D721Med (cell line): ENCODE measurements at regions not wholly inside any gene's neighbourhood (a gene's known extent, or its start where the extent isn't known, plus 50 kb on each side); places are given as distances from the start of the nearest gene placed in this dataset.

Experiments
- DNase-seq: peaks from one replicate; pipeline ENCODE4 v3.0.0; 2011; ENCODE audit warnings: low spot score; ENCODE audit not compliant: insufficient read length
- FAIRE-seq: peaks from 2 replicates; lab custom pipeline; 2011; peaks lifted over from hg19 to GRCh38; lab: Jason Lieb, UNC
- CTCF ChIP-seq: IDR thresholded peaks from 2 replicates; pipeline ENCODE4 v1.5.1; 2012; ENCODE audit warnings: mild to moderate bottlenecking, control low read depth; ENCODE audit not compliant: insufficient read depth; ENCODE audit errors: missing control alignments

- no peak for FAIRE-seq
- no peak for TF ChIP-seq CTCF
- no peak for DNase-seq
Observed at GRCh38 chr12:124512667-124513296, 54.6 kb downstream of the NCOR2 start.

DNA sequence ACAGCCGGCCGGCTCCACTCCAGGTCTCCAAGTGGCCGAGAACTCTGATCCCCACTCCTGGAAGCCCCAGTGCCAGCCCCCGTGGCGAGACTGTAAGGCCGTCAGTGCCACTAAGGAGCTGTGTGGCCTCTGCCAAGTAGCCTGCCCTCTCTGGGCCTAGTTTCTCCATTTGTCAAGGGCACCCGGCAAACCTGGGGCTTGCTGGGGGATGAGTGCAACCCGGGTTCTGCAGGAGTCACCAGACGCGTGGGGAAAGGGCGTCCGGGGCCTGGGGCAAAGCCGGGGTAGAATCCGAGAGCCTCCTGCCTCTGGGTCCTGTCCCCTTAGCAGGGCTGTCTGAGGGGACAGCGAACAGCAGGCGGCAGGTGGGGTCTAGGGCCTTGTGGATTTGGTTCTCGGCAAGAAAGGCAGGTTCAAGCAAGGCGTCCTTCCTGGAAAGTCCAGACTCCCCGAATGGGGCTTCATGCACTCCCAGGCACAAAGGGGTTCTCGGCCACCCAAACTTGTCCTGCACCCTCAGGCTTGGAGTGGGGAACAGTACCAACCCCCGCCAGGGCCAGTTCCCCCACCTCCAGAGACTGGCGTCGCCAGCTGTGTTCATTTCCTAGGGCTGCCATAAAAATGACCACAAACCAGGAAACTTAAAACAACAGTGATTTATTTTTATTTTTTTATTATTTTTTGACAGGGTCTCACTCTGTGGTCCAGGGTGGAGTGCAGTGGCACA lies 56.0 kb downstream of the NCOR2 start:
- TF ChIP-seq CTCF = no peak
- DNase-seq (no peak), FAIRE-seq (no peak)

DNA sequence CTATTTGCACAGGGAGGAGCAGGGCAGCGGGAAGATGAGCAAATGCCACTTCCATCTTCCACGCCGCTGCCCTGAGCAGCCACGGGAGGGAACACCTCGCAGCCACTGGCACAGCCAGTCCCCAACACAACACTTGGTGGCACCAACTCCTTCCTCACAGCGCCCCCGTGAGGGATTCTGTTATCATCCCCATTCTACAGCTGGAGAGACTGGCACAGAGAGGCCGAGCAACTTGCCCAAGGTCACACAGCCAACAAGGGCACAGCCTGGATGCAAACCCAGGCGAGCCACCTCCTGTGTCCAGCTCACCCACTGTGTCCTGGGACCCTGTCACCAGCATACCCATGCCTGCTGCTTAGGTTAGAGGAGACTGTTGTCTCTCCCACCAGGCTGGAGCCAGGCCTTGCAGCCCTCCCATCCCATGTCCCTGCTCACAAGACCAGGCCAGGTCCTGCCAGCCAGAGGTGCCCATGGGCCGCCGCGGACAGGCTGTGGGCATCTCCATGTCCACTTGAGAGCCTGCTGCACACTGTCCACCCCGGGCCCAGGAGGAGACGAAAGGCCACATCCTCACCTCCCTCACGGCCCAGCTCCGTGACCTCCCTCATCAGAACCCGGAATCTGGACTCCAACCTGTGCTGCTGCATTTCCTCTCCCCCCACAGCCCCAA lies 57.0 kb downstream of the NCOR2 start:
- DNase-seq (no peak), FAIRE-seq (no peak)
- TF ChIP-seq CTCF = peak; percentile 28

DNA sequence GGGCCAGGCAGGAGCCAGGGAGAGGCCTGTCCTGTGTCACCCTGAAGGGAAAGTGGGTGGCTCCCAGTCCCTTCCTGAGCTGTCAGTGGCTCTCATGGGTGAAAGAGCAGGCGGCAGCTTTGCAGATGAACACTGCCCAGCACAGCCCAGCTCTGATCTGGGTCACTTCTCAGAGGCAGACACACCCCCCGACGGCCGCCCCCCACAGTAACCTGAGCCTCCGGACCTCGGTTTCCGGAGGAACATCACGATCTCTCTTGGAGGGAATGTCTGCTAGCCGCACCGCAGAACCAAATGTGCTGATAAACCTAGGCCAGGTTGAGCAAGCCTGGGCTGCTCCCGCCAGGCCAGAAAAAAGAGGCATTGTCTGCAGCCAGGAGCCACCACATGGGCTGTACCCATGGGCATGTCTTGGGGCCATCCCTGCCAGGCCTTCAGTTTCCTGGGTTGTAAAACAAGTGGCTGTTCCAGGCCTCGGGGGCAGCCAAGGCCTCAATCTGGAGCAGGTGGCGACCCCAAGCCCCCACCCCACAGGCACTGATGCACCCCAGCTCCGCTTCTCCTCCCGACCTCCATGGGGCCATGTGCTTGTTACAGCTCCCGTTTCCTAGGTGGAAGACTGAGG lies 57.6 kb downstream of the NCOR2 start:
- FAIRE-seq (no peak), DNase-seq (no peak)
- no peak for TF ChIP-seq CTCF

DNA sequence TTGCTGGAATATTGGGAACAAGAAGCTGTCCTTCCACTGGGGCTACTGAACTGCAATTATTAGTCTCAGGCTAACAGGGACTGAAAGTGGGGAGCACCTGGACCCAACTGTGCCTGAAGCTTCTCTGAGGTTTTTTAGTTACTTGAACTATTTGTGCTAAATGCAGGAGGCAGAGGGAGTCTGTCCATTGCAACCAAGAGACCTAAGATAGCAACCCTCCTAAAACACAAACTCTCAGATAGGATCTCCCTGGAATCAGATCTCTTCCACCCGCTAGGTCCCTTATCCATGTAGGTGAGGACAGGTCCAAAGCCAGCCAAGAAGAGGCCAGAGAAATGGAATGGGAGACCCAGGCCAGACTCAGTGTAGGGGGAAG lies 58.1 kb downstream of the NCOR2 start:
- FAIRE-seq = no peak
- DNase-seq = no peak
- no peak for TF ChIP-seq CTCF

DNA sequence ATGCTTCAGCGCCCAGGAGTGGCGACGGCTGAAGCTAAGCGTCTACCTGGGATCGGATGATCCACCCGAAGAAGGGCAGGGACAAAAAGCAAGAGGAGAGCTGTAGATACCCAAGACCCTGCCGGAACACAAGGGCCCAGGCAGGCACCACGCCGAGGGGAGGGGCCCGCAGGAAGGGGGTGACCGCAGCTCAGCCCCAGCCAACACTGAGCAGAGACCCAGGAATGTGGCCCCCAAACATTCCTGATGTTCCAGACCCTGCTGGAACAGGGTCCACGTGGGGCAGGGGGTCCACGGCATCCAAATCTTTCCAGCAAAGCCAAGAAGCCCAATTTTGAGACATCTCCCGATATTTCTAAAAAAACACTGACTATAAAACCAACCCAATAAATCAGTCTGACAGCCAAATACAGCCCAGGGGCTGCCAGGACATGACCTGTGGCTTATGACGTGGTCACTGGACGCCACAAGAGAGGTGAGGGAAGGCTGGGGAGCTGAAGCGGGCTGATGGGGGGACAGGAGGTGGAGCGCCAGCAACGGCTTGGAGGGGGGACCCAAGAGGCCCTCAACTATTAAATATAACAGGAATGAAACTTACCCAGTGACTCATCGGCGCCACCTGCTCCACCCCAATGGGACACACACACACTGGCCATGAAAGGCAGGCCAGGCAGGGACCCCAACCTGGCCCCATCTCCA lies 58.9 kb downstream of the NCOR2 start:
- DNase-seq = no peak
- peak; percentile 30 for TF ChIP-seq CTCF
- FAIRE-seq = no peak
